HG03439 (cell line): ENCODE measurements at regions not wholly inside any gene's neighbourhood (a gene's known extent, or its start where the extent isn't known, plus 50 kb on each side); places are given as distances from the start of the nearest gene placed in this dataset.

ENCODE experiments used
- ATAC-seq: cut with Tn5 transposase; IDR thresholded peaks from one replicate; pipeline ENCODE4 v1.9.1; 2021; ENCODE audit warnings: mild to moderate bottlenecking, moderate library complexity; ENCODE audit not compliant: unreplicated experiment

DNA sequence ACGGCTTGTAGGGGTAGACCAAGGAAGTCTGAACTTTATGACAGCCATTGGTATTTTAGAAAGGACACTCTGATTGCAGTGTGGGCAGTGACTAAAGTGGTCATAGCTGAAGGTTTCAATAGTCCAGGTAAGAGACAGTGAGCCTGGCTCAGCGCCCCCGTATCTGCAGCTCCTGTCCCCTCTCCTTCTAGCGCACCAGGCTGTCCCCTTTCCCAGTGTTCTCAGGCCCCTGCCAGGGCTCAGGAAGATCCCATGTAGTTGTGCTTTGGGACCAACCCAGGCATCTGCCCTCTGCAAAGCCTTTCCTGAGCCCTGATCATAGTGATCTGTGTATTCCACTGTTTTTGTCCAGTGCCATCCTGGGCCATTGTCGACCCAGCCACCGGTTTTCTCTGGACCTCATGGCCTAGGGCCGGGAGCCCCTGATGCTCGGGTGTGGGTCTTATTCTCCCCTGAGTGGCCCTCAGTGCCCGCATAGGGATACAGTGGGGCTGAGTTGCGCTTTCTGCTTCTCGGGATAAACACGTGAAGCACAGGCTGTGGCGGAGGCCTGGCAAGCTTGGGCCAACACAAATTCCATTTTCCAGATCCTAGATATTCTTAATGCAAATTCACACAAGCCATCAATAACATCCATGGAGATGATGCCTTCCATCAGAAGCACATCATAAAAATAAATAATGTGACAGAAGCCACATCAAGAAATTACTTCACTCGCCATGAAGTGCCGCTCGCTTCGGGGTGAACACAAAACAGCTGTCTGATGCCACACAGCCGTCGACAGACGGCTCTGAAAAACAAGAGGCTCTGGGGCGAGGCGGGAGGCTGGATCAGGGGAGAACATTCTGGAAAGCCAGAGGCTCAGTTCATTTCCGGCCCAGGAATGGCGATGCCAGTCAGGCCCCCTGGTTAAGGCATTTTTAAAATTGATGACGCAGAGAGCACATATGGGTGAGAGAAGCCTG is 805.0 kb downstream of the TBC1D22A start:
- no peak for ATAC-seq

DNA sequence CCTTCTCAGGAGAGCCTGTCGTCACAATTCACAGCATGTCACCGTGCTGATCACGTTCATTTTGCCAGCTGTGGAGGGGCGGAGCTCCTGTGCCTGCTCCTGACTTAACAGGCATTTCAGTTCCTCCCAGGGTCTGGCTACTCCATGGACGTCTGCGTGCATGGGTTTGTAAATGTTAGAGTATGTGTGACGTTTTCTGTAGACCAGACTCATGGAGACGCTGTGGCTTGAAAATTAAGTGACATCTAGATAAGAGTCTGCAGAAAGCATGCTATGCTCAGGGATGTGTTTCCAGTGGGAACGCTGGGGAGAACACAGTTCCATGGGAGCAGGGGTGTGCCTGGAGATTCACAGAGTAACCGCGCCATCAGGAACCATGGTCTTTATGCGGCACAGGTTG is 804.0 kb downstream of the TBC1D22A start:
- no peak for ATAC-seq

DNA sequence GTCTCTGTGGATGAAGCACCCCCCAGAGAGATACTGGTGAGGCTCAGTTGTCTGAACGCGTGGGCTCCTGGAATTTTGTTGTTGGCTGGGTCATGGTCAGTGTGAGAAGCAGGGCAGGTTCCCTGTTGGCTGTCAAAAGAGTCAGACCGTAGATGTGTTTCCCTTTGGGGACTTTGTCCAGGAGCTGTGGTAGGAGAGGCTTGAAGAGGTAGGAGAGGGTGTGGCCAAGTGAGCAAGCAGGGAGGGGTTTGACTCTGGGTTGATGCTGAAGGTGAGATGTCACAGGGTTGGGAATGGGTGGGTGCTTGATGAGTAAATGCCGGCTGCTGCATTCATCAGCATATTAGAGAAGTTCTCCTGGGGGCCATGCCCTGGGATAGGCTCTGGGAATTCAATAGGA is 803.2 kb downstream of the TBC1D22A start:
- ATAC-seq, result no peak

DNA sequence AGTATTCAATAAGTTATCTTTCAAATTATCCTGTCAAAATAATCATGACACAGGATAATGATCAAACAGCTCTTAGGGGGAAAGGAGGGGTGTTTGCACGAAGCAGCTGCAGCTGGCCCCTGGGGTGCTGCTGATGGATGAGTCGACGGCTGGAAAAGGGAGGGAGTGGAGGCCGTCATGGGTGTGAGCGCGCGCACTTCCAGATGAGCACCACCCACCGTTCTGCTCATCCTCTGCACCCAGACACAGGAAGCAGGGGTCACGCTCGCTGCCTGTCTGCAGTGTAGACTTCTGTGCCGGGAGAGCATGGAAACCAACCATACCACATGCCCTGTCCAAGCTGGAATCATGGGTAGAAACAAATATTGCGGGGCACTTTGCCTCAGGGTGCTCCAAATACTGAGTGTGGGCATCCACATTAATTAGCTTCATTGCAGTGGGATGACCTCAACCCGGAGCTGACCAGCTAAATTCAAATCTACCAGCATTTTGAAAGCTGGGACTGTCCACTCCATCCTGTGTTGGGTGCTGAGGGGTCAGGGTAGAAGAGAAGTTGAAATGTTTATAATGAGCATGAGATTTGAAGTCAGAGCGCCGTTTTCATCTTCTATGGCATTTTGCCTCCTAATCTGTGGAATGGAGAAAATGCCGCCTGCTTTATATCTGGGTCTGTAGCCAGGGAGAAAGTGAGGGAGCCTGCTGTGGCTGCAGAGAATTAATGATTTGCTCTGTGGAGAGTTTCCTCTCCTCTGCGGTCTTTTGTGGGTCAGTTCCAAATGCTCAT is 802.4 kb downstream of the TBC1D22A start:
- ATAC-seq, result no peak

- no peak for ATAC-seq
Measured at GRCh38 chr22:47564158-47564450, 801.7 kb downstream of the TBC1D22A start.

DNA sequence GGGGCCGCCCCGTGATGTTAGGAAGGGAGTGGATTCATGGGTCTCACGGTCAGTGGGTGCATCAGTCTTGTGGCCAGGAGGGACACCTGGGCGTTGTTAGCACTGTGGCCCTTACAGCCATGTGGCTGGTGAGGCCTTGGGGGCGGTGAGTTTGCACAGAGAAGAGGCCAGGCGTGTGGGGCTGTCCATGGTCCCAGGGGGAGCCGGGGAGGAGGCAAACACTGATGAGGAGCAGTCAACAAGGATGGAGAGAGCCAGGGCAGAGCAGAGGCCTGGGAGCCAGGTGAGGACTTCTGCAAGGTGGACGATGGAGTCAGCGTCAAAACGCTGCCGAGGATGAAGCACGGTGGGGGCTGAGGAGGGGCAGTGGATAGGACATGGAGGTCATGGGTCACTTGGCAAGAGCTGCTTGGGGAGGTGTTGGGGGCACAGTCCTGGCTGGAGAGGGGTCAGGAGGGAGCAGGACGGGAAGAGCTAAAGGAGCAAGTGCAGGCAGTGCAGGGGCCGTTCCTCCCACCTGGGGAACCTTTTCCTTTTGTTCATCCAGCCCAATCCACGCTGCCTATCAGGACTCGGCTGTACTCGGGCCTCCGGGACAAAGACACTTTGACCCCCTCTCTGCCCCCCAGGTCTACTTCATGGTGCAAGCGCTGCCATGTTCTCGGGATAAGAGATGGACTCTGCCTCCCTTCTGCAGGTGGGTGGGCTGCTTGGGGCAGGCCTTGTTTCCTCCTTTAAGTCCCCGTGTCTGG is 801.1 kb downstream of the TBC1D22A start:
- ATAC-seq, result no peak

DNA sequence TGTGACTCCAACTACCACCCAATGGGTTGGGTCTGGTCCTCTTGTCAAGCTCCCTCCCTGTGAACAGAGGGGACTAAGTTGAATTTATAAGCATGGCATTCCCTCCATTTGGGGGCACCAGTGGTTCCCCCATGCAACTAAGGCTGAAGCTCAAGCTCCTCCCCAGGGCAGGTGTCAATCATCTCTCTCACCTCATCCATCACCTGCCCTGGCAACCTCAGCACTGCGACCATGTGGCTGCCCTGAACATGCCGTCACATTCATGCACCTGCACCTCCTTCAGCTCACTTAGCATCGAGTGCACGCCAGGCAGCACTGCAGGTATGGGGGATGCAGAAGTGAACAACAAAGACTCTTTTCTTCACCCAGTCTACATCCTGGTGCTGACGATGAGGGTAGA is 799.3 kb downstream of the TBC1D22A start:
- no peak for ATAC-seq

GRCh38 chr22:47561115-47561675 is 798.7 kb downstream of the TBC1D22A start:
- ATAC-seq, result no peak

- no peak for ATAC-seq
Measured at GRCh38 chr22:47558828-47559700, 796.6 kb downstream of the TBC1D22A start.

GRCh38 chr22:47556473-47556872 is 794.0 kb downstream of the TBC1D22A start:
- no peak for ATAC-seq

- no peak for ATAC-seq
Measured at GRCh38 chr22:47553436-47553835, 791.0 kb downstream of the TBC1D22A start.

- ATAC-seq, result no peak
Measured at GRCh38 chr22:47552541-47553205, 790.2 kb downstream of the TBC1D22A start.

GRCh38 chr22:47552024-47552423 is 789.6 kb downstream of the TBC1D22A start:
- no peak for ATAC-seq

- no peak for ATAC-seq
Measured at GRCh38 chr22:47551431-47551775, 789.0 kb downstream of the TBC1D22A start.

- no peak for ATAC-seq
Measured at GRCh38 chr22:47550524-47551430, 788.3 kb downstream of the TBC1D22A start.

GRCh38 chr22:47549741-47550340 is 787.4 kb downstream of the TBC1D22A start:
- no peak for ATAC-seq

- no peak for ATAC-seq
Measured at GRCh38 chr22:47548953-47549740, 786.7 kb downstream of the TBC1D22A start.
